Endothelial cell of umbilical vein (primary cell): ENCODE measurements at regions not wholly inside any gene's neighbourhood (a gene's known extent, or its start where the extent isn't known, plus 50 kb on each side); places are given as distances from the start of the nearest gene placed in this dataset.

Experiments
- BruUV-seq: library from RNA; stranded (reverse); fragments of 400-500 nt; replicated peaks from 2 replicates; lab custom pipeline; 2021; lab: Mats Ljungman, UMichigan
- CTCF ChIA-PET: fragments of 300-600, 350-600 bp; sonication (Branson Sonifier 250); formaldehyde crosslinking; loops from one replicate; lab custom pipeline; 2021; ENCODE audit warnings: antibody characterized with exemption, inconsistent platforms; lab: Charles Lee
- POLR2A ChIA-PET: fragments of 300-600, 350-600 bp; sonication (Branson Sonifier 250); formaldehyde crosslinking; loops from one replicate; lab custom pipeline; 2021; ENCODE audit warnings: antibody characterized with exemption, inconsistent platforms; lab: Charles Lee
- DNase-seq: peaks from one replicate; pipeline ENCODE4 v3.0.0-alpha.2; 2011; ENCODE audit warnings: low read depth, low spot score
- FAIRE-seq: peaks from 2 replicates; lab custom pipeline; 2011; peaks lifted over from hg19 to GRCh38; lab: Jason Lieb, UNC
- H2AFZ ChIP-seq: 2 replicates; pipeline ENCODE4 v1.6.0; 2012; ENCODE audit warnings: low read depth, low read length, control low read depth, inconsistent platforms
- H3K27ac ChIP-seq: 2 replicates; pipeline ENCODE4 v1.5.1; 2011; ENCODE audit warnings: low read depth, mild to moderate bottlenecking, control low read depth, low read length, moderate library complexity; ENCODE audit not compliant: insufficient read depth
- H3K27me3 ChIP-seq, 2 experiments: 2 replicates each; pipeline versions ENCODE4 v1.6.0 to v1.6.1; 2011; ENCODE audit warnings: low read length in 2 of 2, mixed read lengths in 1 of 2; ENCODE audit not compliant: control insufficient read depth in 2 of 2, insufficient read depth in 2 of 2
- H3K36me3 ChIP-seq, 2 experiments: 2 replicates in 1 of 2; 3 replicates in 1 of 2; pipeline ENCODE4 v1.5.1; 2011; ENCODE audit warnings: low read length in 2 of 2, mild to moderate bottlenecking in 1 of 2, moderate library complexity in 1 of 2; ENCODE audit not compliant: control insufficient read depth in 2 of 2, insufficient read depth in 2 of 2; ENCODE audit errors: extremely low read depth in 1 of 2
- H3K4me1 ChIP-seq: 3 replicates; pipeline ENCODE4 v1.5.1; 2011; ENCODE audit warnings: mild to moderate bottlenecking, low read length; ENCODE audit not compliant: control insufficient read depth, insufficient read depth; ENCODE audit errors: extremely low read depth
- H3K4me2 ChIP-seq: 2 replicates; pipeline ENCODE4 v1.6.1; 2011; ENCODE audit warnings: low read length, control low read depth, mixed read lengths; ENCODE audit not compliant: insufficient read depth
- H3K4me3 ChIP-seq, 3 experiments: fragments of 200-600 bp in 1 of 3; sonication (generic), shearing (Covaris generic) in 1 of 3; replicated peaks in 1 of 3; 2 replicates each; pipeline ENCODE4 v1.5.1; 2011 to 2016; ENCODE audit warnings: control low read depth in 3 of 3, low read length in 3 of 3, mild to moderate bottlenecking in 2 of 3, inconsistent platforms in 1 of 3, low read depth in 1 of 3, moderate library complexity in 1 of 3; ENCODE audit not compliant: insufficient read depth in 1 of 3
- H3K79me2 ChIP-seq: 2 replicates; pipeline ENCODE4 v1.6.0; 2012; ENCODE audit warnings: low read length, inconsistent platforms; ENCODE audit not compliant: control insufficient read depth, insufficient read depth
- H3K9ac ChIP-seq: replicated peaks from 2 replicates; pipeline ENCODE3; 2011; ENCODE audit warnings: low read length, control low read depth; ENCODE audit not compliant: insufficient read depth; ENCODE audit errors: extremely low read depth
- H3K9me1 ChIP-seq: replicated peaks from 3 replicates; pipeline ENCODE4 v1.6.0; 2011; ENCODE audit warnings: mild to moderate bottlenecking, low read length; ENCODE audit not compliant: control insufficient read depth, insufficient read depth; ENCODE audit errors: extremely low read depth
- H3K9me3 ChIP-seq: replicated peaks from 2 replicates; pipeline ENCODE4 v1.5.1; 2012; ENCODE audit warnings: low read length, inconsistent platforms; ENCODE audit not compliant: control insufficient read depth, insufficient read depth
- H4K20me1 ChIP-seq: replicated peaks from 2 replicates; pipeline ENCODE3; 2011; ENCODE audit warnings: mild to moderate bottlenecking, low read length; ENCODE audit not compliant: control insufficient read depth, insufficient read depth; ENCODE audit errors: extremely low read depth
- CTCF ChIP-seq, 2 donors: IDR thresholded peaks; 1 replicate in 1 of 2; 2 replicates in 1 of 2; pipeline ENCODE4 v1.5.1; 2011; ENCODE audit warnings: low read length in 2 of 2, mild to moderate bottlenecking in 2 of 2, moderate library complexity in 2 of 2, control low read depth in 1 of 2, inconsistent platforms in 1 of 2, low read depth in 1 of 2; ENCODE audit not compliant: insufficient read depth in 1 of 2; ENCODE audit errors: extremely low read depth in 1 of 2
- EZH2 ChIP-seq: IDR thresholded peaks from 2 replicates; pipeline ENCODE4 v1.6.1; 2012; ENCODE audit warnings: borderline replicate concordance, low read depth, mild to moderate bottlenecking, moderate library complexity, low read length, inconsistent platforms; ENCODE audit not compliant: severe bottlenecking
- FOS ChIP-seq: IDR thresholded peaks from 2 replicates; pipeline ENCODE4 v1.6.1; 2011; ENCODE audit warnings: mild to moderate bottlenecking, low read length, moderate library complexity, borderline replicate concordance; ENCODE audit not compliant: insufficient read depth
- GATA2 ChIP-seq: IDR thresholded peaks from 2 replicates; pipeline ENCODE4 v1.7.0; 2011; ENCODE audit warnings: low read depth, mild to moderate bottlenecking, moderate library complexity, mixed read lengths, low read length; ENCODE audit not compliant: insufficient read length, insufficient read depth
- JUN ChIP-seq: IDR thresholded peaks from 2 replicates; pipeline ENCODE4 v1.6.1; 2011; ENCODE audit warnings: borderline replicate concordance, low read depth; ENCODE audit not compliant: insufficient read length, insufficient read depth
- MAX ChIP-seq: IDR thresholded peaks from 2 replicates; pipeline ENCODE4 v1.6.1; 2011; ENCODE audit not compliant: insufficient read depth, insufficient read length
- MYC ChIP-seq: IDR thresholded peaks from one replicate; pipeline ENCODE4 v1.6.1; 2011; ENCODE audit warnings: mild to moderate bottlenecking, low read depth, low read length
- POLR2A ChIP-seq: IDR thresholded peaks from 2 replicates; pipeline ENCODE4 v1.6.1; 2012; ENCODE audit warnings: low read depth, mild to moderate bottlenecking, control low read depth, low read length
- POLR2AphosphoS5 ChIP-seq: IDR thresholded peaks from 2 replicates; pipeline ENCODE4 v1.6.1; 2012; ENCODE audit warnings: low read depth, mild to moderate bottlenecking, control low read depth, low read length, moderate library complexity; ENCODE audit not compliant: insufficient read depth
- dilution Hi-C: fragments of 300-500 bp; cut with MboI; formaldehyde crosslinking; loops from one replicate; pipeline ENCODE4 v1.15.0; 2019; ENCODE audit warnings: low sequenced_read_pairs; ENCODE audit not compliant: extremely low pct_ligation_motif_present
- intact Hi-C: fragments of 100-400 bp; cut with micrococcal nuclease; formaldehyde crosslinking; loops from one replicate; pipeline ENCODE4 v1.10.0; 2022

- FAIRE-seq (no peak), DNase-seq (no peak)
- no peaks in the 10 kb centered on the region for H4K20me1 ChIP-seq
- no peaks in the 10 kb centered on the region for H3K79me2 ChIP-seq
- intact Hi-C loops (no loop called here), dilution Hi-C loops (no loop called here)
- no peak for TF ChIP-seq POLR2AphosphoS5
- TF ChIP-seq FOS: no peak
- TF ChIP-seq MYC: no peak
- no peak for TF ChIP-seq GATA2
- no peak for TF ChIP-seq JUN
- TF ChIP-seq MAX: no peak
- TF ChIP-seq CTCF (IDR thresholded peaks at IDR 0.05; ENCODE audit: extremely low read depth in 1 of 2, insufficient read depth in 1 of 2, low read depth in 1 of 2, low read length in 2 of 2): no peak
- no peak for TF ChIP-seq POLR2A
- TF ChIP-seq EZH2: no peak
- no peak overlapping the region for H3K9ac ChIP-seq
- no peak overlapping the region for H3K4me3 ChIP-seq
- H3K4me1 ChIP-seq: peaks cover 36% of the 10 kb centered on the region
- H3K9me3 ChIP-seq: no peaks in the 10 kb centered on the region
- POLR2A ChIA-PET: no interaction called here
- H2AFZ ChIP-seq: no peak overlapping the region
- H3K36me3 ChIP-seq: no peaks in the 10 kb centered on the region
- H3K9me1 ChIP-seq: no peaks in the 10 kb centered on the region
- H3K27ac ChIP-seq: no peak overlapping the region
- H3K4me2 ChIP-seq: no peak overlapping the region
- BruUV-seq: no TSS peak
- H3K27me3 ChIP-seq: no peaks in the 10 kb centered on the region
- CTCF ChIA-PET: no interaction called here
Observed at GRCh38 chr21:22889445-22889844, 1891.2 kb downstream of the NCAM2 start.
